HuH-7 (cell line): ENCODE measurements at regions not wholly inside any gene's neighbourhood (a gene's known extent, or its start where the extent isn't known, plus 50 kb on each side); places are given as distances from the start of the nearest gene placed in this dataset.
A peak's percentile ranks its signal among the peaks of the same experiment; 100 is the strongest.
"Not testable (repeated sequence)": the region's sequence is repeated elsewhere in the genome, so short reads cannot be mapped to it uniquely, and the experiment has no call there.

Source experiments
- DNase-seq: peaks from one replicate; pipeline ENCODE4 v3.0.0; 2011; ENCODE audit warnings: low spot score

DNA sequence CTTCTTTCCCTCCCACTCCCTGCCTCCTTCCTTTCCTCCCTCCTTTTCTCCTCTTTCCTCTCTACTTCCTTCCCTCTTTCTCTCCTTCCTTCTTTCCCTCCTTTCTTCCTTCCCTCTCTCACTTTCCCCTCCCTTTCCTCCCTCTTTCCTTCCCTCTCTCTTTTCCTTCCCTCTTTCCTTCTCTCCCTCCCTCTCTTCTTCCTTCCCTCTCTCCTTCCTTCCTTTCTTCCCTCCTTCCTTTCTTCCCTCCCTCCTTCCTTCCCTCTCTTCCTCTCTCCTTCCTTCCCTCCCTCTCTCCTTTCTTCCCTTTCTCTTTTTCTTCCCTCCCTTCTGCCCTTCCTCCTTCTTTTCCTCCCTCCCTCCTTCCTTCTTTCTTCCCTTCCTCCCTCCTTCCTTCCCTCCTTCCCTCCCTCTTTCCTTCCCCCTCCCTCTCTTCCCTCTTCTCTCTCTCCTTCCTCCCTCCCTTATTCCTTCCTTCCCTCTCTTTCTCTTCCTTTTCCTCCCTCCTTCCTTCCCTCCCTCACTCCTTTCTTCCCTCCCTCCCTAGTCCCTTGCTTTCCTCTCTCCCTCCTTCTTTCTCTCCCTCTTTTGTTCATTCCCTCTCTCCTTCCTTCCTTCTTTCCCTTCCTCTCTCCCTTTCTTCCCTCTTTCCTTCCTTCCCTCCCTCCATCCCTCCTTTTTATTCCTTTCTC lies 443.9 kb downstream of the ZNF536 start:
- DNase-seq = no peak

DNA sequence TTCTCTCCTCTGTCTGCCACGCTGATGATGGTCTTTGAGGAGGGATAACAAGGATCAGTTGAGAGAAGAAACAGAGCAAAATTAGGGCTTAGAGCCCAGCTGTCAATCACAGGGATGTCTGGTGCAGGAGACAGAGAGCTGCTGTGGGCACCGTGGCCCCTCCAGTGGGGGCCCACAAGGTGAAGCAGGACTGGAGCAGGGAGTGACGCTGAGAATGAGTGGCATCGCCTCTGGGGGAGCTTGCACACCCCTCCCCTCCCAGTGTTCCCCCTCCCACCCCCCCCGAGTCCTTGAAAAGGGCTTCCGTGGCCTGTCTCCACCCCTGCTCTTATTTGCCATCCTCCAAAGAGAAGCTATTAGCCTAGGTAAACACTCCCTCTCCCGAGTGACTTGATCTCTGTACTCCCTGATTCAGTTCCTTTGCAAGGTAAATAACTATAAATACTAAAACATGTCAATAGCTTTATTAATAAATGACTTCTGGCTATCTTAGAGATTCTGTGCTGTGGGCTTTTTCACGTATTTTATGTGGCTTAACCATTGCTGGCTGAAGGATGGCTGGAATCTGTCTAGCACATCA lies 440.0 kb downstream of the ZNF536 start:
- no peak for DNase-seq

DNA sequence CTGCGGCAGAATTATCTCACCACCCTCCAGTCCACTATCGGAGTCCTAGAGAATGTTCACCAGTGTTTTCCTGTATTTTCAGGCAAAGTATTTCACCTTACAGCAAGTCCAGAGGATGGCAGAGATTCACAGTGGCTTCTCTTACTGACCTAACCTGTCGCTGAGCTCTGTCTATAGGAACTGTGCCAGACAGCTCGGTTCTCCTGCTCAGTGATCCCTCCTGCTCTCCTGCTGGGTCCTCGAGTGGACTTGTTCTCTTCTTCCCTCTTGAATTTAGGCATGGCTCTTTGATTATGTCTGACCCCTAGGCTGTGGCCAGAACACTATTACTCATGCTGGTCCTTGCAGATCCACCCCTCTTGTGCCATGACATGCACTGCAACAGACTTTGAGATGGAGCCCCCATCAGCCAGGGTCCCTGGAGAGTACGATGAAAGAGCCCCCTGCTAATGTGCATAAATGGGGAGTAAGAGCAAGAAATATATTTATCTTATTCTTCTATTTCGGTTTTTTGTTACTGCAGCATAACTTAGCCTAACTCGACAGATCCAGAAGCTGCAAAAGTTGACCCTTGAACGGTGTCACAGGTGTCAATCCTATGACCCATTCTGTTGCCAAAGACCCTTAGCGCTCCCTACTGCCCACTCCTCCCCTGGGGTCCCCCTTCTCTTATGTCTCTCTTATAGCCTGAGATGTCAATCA lies 439.4 kb downstream of the ZNF536 start:
- DNase-seq = no peak

GRCh38 chr19:30810726-30811125 lies 438.5 kb downstream of the ZNF536 start:
- no peak for DNase-seq

GRCh38 chr19:30807278-30807677 lies 435.1 kb downstream of the ZNF536 start:
- DNase-seq = no peak

DNA sequence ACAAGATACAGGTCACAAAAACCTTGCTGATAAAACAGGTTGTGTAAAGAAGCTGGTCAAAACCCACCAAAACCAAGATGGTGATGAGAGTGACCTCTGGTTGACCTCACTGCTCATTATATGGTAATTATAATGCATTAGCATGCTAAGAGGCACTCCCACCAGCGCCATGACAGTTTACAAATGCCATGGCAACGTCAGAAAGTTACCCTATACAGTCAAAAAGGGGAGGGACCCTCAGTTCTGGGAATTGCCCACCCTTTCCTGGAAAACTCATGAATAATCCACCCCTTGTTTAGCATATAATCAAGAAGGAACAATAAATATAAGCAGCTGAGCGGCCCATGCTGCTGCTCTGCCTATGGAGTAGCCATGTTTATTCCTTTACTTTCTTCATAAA lies 434.1 kb downstream of the ZNF536 start:
- no peak for DNase-seq

DNA sequence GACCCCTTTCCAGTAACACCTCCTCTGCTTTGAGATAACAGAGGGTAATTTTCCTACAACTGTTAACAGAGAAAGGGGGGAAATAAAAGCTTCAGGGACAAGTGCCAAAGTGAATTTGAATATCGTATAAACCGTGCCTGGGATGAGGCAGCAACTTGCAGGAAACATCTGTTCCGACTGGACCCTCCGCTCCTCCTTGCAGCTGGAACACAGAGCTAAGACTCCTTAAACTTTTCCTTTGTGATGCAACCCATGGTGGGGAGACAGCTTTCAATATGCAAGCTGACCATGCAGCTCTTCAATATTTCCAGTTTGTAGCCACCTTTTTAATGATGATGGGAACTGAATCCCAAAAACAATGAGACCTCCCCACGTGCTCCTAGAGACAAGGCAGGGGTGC lies 432.6 kb downstream of the ZNF536 start:
- no peak for DNase-seq

- not testable (repeated sequence) for DNase-seq
Observed at GRCh38 chr19:30804333-30804732, 432.1 kb downstream of the ZNF536 start.

DNA sequence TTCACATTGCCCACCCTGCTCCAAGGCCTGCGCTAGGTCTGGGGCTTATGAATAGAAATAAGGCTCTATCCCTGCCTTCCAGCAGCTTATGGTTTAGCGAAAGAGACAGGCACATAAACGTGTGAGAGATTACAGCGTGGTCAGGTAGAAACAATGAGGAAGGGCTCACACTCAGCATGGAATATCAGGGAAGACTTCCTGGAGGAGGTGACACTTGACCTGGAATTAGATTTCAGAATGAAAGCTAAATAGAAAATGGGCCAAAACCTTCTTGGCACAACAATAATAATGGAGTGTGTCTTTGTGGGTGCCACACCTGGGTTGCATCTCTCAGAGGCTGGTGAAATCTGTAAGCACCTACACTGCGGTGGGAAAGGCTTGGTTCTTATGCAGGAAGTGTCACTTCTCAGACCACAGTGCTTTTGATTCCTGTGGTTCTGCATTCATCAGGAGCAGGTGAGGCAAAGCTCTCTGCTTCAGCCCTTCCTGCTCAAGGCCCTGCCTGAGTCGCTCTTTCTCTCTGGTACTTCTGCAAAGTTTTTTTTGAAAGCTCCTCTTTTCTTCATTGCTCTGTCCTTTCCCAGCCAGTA lies 430.3 kb downstream of the ZNF536 start:
- DNase-seq = no peak

GRCh38 chr19:30799865-30800755 lies 427.9 kb downstream of the ZNF536 start:
- peak; percentile 76 for DNase-seq

DNA sequence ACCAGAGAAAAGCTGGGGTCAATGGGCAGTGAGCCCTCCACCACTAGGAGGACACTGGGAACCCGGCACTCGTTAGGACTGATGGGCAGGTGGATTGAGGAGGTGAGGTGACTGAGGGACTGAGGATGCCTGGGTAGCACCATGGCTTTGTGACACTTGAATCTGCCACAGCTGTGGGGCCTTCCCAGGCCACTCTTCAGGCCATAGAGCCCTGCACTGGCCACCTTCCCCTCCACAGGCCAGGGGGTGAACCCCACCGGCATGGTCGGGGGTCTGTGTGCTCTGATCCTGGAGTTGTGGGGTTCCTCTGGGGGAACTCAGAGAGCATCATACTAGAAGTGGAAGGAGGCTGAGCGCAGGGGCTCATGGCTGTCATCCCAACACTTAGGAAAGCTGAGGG lies 423.5 kb downstream of the ZNF536 start:
- no peak for DNase-seq

GRCh38 chr19:30792561-30793505 lies 420.6 kb downstream of the ZNF536 start:
- DNase-seq = no peak

- DNase-seq = no peak
Observed at GRCh38 chr19:30791088-30791487, 418.9 kb downstream of the ZNF536 start.

- no peak for DNase-seq
Observed at GRCh38 chr19:30790056-30790680, 418.0 kb downstream of the ZNF536 start.

DNA sequence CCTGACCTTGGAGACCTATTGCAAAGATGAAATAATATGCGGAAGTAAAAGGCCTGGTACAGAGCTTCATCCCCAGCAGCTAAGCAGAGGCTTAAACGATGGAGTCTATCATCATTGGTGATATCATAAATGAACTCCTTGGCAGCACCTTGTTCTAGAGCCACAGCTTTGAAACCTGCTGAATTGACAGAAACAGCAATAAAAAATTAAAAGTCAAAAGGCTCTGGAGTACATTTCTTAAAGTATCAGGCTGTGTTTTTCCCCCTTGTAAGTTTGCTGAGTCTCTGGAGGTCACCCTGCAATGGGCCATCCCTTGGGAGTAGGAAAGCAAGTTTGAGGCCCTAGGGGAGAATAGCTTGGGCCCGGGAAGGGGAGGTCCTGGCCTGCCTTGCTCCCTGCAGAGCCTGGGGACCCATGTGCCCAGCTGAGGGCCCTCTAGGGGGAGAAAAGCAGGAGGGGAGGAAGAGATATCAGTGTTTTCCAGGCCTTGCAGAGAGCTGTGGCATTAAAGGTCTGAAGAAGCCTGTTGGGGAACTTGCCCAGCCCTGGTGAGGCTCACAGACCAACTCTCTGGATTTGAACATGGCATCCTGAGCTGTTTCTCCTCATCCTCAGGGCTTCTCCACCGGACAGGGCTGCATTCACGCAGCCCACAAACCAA lies 416.1 kb downstream of the ZNF536 start:
- no peak for DNase-seq

DNA sequence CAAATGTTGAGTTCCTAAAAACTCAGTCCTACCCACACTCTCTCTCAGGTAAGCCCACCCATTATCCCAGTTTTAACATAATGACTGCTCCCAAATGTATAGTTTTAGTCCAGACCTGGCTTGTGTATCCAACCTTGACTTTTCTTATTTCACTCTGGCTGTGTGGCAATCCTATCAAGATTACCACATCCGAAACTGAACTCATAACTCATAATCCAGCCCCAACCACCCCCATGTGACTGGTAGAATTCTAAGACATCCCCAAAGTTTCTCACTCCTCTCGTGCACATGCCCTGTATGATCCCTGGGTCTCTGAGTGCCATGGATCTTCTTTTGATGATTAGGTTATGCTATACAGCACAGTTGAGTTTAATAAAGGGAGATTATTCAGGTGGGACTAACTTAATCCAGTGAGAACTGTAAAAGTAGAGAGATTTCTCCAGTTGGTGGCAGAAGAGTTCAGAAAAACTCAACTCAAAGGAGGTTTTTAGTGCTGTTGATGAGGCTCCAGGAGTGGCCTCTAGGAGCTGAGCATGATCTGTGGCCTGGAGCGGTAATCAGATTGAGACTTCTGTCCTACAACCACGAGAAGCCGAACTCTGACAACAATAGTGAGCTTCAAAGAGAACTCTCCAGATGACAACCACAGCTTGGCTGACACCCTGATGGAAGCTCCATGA lies 413.4 kb downstream of the ZNF536 start:
- no peak for DNase-seq

- DNase-seq = peak; percentile 58
Observed at GRCh38 chr19:30784850-30785457, 412.8 kb downstream of the ZNF536 start.

DNA sequence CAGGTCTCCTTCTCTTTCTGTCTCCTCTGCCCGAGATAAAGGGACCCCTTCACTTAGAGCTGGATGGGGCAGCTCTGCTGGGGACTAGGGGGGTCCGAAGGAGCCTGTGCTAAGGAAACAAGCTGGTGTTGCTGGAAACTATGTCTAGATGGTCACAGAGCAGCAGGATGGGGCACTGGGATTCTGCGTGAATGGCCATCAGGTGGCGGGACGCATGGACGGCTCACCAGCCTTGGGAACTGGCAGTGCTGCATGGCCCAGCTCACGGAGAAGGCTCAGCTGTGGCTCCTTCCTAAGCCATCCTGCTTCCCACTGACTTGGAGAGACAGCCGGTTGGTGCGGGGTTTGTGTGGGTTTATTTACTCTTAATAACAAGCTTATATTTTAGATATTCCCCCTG lies 411.8 kb downstream of the ZNF536 start:
- no peak for DNase-seq

- no peak for DNase-seq
Observed at GRCh38 chr19:30783212-30783611, 411.0 kb downstream of the ZNF536 start.
